DND-41 (cell line): ENCODE measurements at regions not wholly inside any gene's neighbourhood (a gene's known extent, or its start where the extent isn't known, plus 50 kb on each side); places are given as distances from the start of the nearest gene placed in this dataset.

ENCODE experiments used
- EZH2 ChIP-seq: IDR thresholded peaks from 3 replicates; pipeline ENCODE4 v1.6.1; 2012; ENCODE audit warnings: borderline replicate concordance, low read depth, mild to moderate bottlenecking, moderate library complexity, low read length, inconsistent platforms; ENCODE audit not compliant: severe bottlenecking
- TF ChIP-seq, protein P1 (sequence below): IDR thresholded peaks from 2 replicates; pipeline ENCODE4 v1.5.1; 2012; ENCODE audit warnings: borderline replicate concordance, low read length, moderate library complexity, mild to moderate bottlenecking; ENCODE audit not compliant: poor library complexity, severe bottlenecking; ENCODE audit errors: extremely low read depth

GRCh38 chr1:56333461-56333860 is 245.9 kb downstream of the PLPP3 start:
- TF ChIP-seq, protein P1, sequence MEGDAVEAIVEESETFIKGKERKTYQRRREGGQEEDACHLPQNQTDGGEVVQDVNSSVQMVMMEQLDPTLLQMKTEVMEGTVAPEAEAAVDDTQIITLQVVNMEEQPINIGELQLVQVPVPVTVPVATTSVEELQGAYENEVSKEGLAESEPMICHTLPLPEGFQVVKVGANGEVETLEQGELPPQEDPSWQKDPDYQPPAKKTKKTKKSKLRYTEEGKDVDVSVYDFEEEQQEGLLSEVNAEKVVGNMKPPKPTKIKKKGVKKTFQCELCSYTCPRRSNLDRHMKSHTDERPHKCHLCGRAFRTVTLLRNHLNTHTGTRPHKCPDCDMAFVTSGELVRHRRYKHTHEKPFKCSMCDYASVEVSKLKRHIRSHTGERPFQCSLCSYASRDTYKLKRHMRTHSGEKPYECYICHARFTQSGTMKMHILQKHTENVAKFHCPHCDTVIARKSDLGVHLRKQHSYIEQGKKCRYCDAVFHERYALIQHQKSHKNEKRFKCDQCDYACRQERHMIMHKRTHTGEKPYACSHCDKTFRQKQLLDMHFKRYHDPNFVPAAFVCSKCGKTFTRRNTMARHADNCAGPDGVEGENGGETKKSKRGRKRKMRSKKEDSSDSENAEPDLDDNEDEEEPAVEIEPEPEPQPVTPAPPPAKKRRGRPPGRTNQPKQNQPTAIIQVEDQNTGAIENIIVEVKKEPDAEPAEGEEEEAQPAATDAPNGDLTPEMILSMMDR: no peak
- no peak for TF ChIP-seq EZH2
